A549 (cell line): ENCODE measurements at regions not wholly inside any gene's neighbourhood (a gene's known extent, or its start where the extent isn't known, plus 50 kb on each side); places are given as distances from the start of the nearest gene placed in this dataset.

Experiments used
- ATAC-seq, 2 experiments: fragments of 200-7000 bp in 1 of 2; fragments of >200 bp in 1 of 2; cut with Nextera tagmentation in 1 of 2; cut with Tn5 transposase in 1 of 2; 3 replicates each; pipeline versions ENCODE4 v1.8.0 to v1.9.1; 2018 to 2020; ENCODE audit warnings: mild to moderate bottlenecking in 1 of 2, moderate library complexity in 1 of 2
- CTCF ChIA-PET: fragments of 300-600 bp; sonication (Branson Sonifier 250); formaldehyde crosslinking; extraction: SDS; loops from one replicate; lab custom pipeline; 2021; ENCODE audit warnings: antibody characterized with exemption, inconsistent platforms; lab: Yijun Ruan, JAX
- POLR2A ChIA-PET: fragments of 350-600 bp; formaldehyde crosslinking; extraction: SDS; loops from one replicate; lab custom pipeline; 2021; ENCODE audit warnings: antibody characterized with exemption, inconsistent platforms; lab: Yijun Ruan, JAX
- DNase-seq, 2 experiments: peaks; one replicate each; pipeline versions ENCODE4 v3.0.0 to v3.0.0-alpha.2; 2011 to 2016; ENCODE audit warnings: low read depth in 1 of 2, low spot score in 1 of 2
- FAIRE-seq: peaks from 2 replicates; lab custom pipeline; 2011; peaks lifted over from hg19 to GRCh38; lab: Jason Lieb, UNC
- H3K27ac ChIP-seq, 2 experiments: fragments of >200 bp; sonication (Bioruptor Twin); formaldehyde crosslinking; 3 replicates each; pipeline ENCODE4 v1.5.1; 2016 to 2017
- H3K4me1 ChIP-seq: fragments of >200 bp; sonication (Bioruptor Twin); formaldehyde crosslinking; 3 replicates; pipeline ENCODE4 v1.6.1; 2016
- H3K4me2 ChIP-seq: fragments of >200 bp; sonication (Bioruptor Twin); formaldehyde crosslinking; 3 replicates; pipeline ENCODE4 v1.6.1; 2016
- H3K4me3 ChIP-seq: fragments of >200 bp; sonication (Bioruptor Twin); formaldehyde crosslinking; 3 replicates; pipeline ENCODE4 v1.5.1; 2016
- H3K9me3 ChIP-seq: fragments of >200 bp; sonication (Bioruptor Twin); formaldehyde crosslinking; 3 replicates; pipeline ENCODE4 v1.6.1; 2016
- ATOH8 ChIP-seq: fragments of 250-450 bp; sonication (Bioruptor Pico); IDR thresholded peaks from 2 replicates; pipeline ENCODE4 v1.5.0; 2020; ENCODE audit warnings: low read depth, mild to moderate bottlenecking, moderate library complexity
- BHLHE40 ChIP-seq: IDR thresholded peaks from 2 replicates; pipeline ENCODE4 v1.6.1; 2012; ENCODE audit warnings: low read depth, low read length, inconsistent platforms
- CBX8 ChIP-seq: fragments of 200-600 bp; sonication (generic); IDR thresholded peaks from 2 replicates; pipeline ENCODE4 v1.6.1; 2016
- CEBPB ChIP-seq, 2 experiments: fragments of >200 bp in 1 of 2; sonication (Bioruptor Twin) in 1 of 2; formaldehyde crosslinking in 1 of 2; IDR thresholded peaks; 2 replicates each; pipeline ENCODE4 v1.6.1; 2012 to 2016
- CHD2 ChIP-seq: fragments of 150-350 bp; IDR thresholded peaks from 2 replicates; pipeline ENCODE4 v1.6.1; 2014; ENCODE audit warnings: low read length; ENCODE audit not compliant: partially characterized antibody
- EHF ChIP-seq: fragments of 250-450 bp; sonication (Bioruptor Pico); IDR thresholded peaks from 2 replicates; pipeline ENCODE4 v1.5.0; 2020; ENCODE audit warnings: mild to moderate bottlenecking
- EP300 ChIP-seq, 2 experiments: fragments of >200 bp; sonication (Bioruptor Twin); formaldehyde crosslinking; IDR thresholded peaks; 2 replicates in 1 of 2; 3 replicates in 1 of 2; pipeline ENCODE4 v1.6.1; 2016 to 2017
- FOSB ChIP-seq: fragments of 250-450 bp; sonication (Bioruptor Pico); IDR thresholded peaks from 2 replicates; pipeline ENCODE4 v1.5.0; 2020; ENCODE audit warnings: mild to moderate bottlenecking, moderate library complexity
- FOSL2 ChIP-seq, 2 experiments: fragments of 450-650 bp in 1 of 2; fragments of >200 bp in 1 of 2; sonication (Bioruptor Twin) in 1 of 2; formaldehyde crosslinking; IDR thresholded peaks; 2 replicates each; pipeline versions ENCODE4 v1.5.0 to v1.6.1; 2016 to 2020; ENCODE audit warnings: mild to moderate bottlenecking in 1 of 2, moderate library complexity in 1 of 2
- FOXS1 ChIP-seq: fragments of 250-450 bp; sonication (Bioruptor Pico); IDR thresholded peaks from 2 replicates; pipeline ENCODE4 v1.5.0; 2020; ENCODE audit warnings: mild to moderate bottlenecking, moderate library complexity
- GATA3 ChIP-seq: IDR thresholded peaks from 2 replicates; pipeline ENCODE4 v1.6.1; 2012; ENCODE audit warnings: borderline replicate concordance
- HDAC2 ChIP-seq: fragments of 200-600 bp; sonication (generic); IDR thresholded peaks from 2 replicates; pipeline ENCODE4 v1.6.1; 2016
- HOXA7 ChIP-seq: fragments of 250-450 bp; sonication (Bioruptor Pico); IDR thresholded peaks from 2 replicates; pipeline ENCODE4 v1.5.0; 2020; ENCODE audit warnings: mild to moderate bottlenecking, moderate library complexity
- HOXB5 ChIP-seq: fragments of 250-450 bp; sonication (Bioruptor Pico); IDR thresholded peaks from 2 replicates; pipeline ENCODE4 v1.5.0; 2020; ENCODE audit warnings: mild to moderate bottlenecking, moderate library complexity
- JUN ChIP-seq, 2 experiments: fragments of >200 bp; sonication (Bioruptor Twin); formaldehyde crosslinking; IDR thresholded peaks; 2 replicates in 1 of 2; 3 replicates in 1 of 2; pipeline ENCODE4 v1.6.1; 2016 to 2017
- JUNB ChIP-seq: fragments of >200 bp; sonication (Bioruptor Twin); formaldehyde crosslinking; IDR thresholded peaks from 2 replicates; pipeline ENCODE4 v1.6.1; 2016
- KDM1A ChIP-seq: fragments of 200-600 bp; sonication (generic); IDR thresholded peaks from 2 replicates; pipeline ENCODE4 v1.6.1; 2016; ENCODE audit warnings: low read depth, mild to moderate bottlenecking
- KDM5A ChIP-seq: fragments of 200-600 bp; sonication (generic); IDR thresholded peaks from 2 replicates; pipeline ENCODE4 v1.6.1; 2016; ENCODE audit warnings: antibody characterized with exemption, mild to moderate bottlenecking
- NPAS2 ChIP-seq: fragments of 250-450 bp; sonication (Bioruptor Pico); IDR thresholded peaks from 2 replicates; pipeline ENCODE4 v1.8.0; 2022; ENCODE audit warnings: mild to moderate bottlenecking, moderate library complexity, borderline replicate concordance
- NR3C1 ChIP-seq: fragments of >200 bp; sonication (Bioruptor Twin); formaldehyde crosslinking; IDR thresholded peaks from 3 replicates; pipeline ENCODE4 v1.6.1; 2017
- PHF8 ChIP-seq: fragments of 200-600 bp; sonication (generic); IDR thresholded peaks from 2 replicates; pipeline ENCODE4 v1.6.1; 2016; ENCODE audit warnings: low read depth, mild to moderate bottlenecking, antibody characterized with exemption, moderate library complexity, borderline replicate concordance
- POLR2AphosphoS2 ChIP-seq: conservative IDR thresholded peaks from 2 replicates; pipeline ENCODE4 v1.6.1; 2012; ENCODE audit warnings: low read length, improper control_type of control experiment, inconsistent platforms
- RARB ChIP-seq: fragments of 250-450 bp; sonication (Bioruptor Pico); IDR thresholded peaks from 2 replicates; pipeline ENCODE4 v1.8.0; 2021; ENCODE audit warnings: mild to moderate bottlenecking, moderate library complexity
- REST ChIP-seq: fragments of 200-600 bp; sonication (generic); IDR thresholded peaks from 2 replicates; pipeline ENCODE4 v1.6.1; 2016; ENCODE audit warnings: antibody characterized with exemption, mild to moderate bottlenecking, moderate library complexity
- RNF2 ChIP-seq: fragments of 200-600 bp; sonication (generic); IDR thresholded peaks from 2 replicates; pipeline ENCODE4 v1.6.1; 2016; ENCODE audit warnings: low read depth, mild to moderate bottlenecking, antibody characterized with exemption, moderate library complexity, borderline replicate concordance
- SMC3 ChIP-seq: fragments of >200 bp; sonication (Bioruptor Twin); formaldehyde crosslinking; IDR thresholded peaks from 3 replicates; pipeline ENCODE4 v1.6.1; 2018; ENCODE audit warnings: inconsistent platforms
- TFCP2L1 ChIP-seq: fragments of 250-450 bp; sonication (Bioruptor Pico); IDR thresholded peaks from 2 replicates; pipeline ENCODE4 v1.5.0; 2021; ENCODE audit warnings: mild to moderate bottlenecking
- ZSCAN20 ChIP-seq: fragments of 250-450 bp; sonication (Bioruptor Pico); IDR thresholded peaks from 2 replicates; pipeline ENCODE4 v1.8.0; 2022; ENCODE audit warnings: mild to moderate bottlenecking, moderate library complexity
- WGBS: methylation state at CpG from one replicate; pipeline ENCODE4 v1.1.6; 2017; ENCODE audit errors: missing lambda C conversion rate; 5-methylcytosine and 5-hydroxymethylcytosine counted together
- TF ChIP-seq, protein P1 (sequence below): fragments of >200 bp; sonication (Bioruptor Twin); formaldehyde crosslinking; IDR thresholded peaks from 2 replicates; pipeline ENCODE4 v1.6.1; 2016
- TF ChIP-seq, protein P2 (sequence below): fragments of >200 bp; sonication (Bioruptor Twin); formaldehyde crosslinking; IDR thresholded peaks from 3 replicates; pipeline ENCODE4 v1.6.1; 2016
- TF ChIP-seq, protein P3 (sequence below): IDR thresholded peaks from 2 replicates; pipeline ENCODE4 v1.6.1; 2012; ENCODE audit warnings: low read depth, borderline replicate concordance

DNA sequence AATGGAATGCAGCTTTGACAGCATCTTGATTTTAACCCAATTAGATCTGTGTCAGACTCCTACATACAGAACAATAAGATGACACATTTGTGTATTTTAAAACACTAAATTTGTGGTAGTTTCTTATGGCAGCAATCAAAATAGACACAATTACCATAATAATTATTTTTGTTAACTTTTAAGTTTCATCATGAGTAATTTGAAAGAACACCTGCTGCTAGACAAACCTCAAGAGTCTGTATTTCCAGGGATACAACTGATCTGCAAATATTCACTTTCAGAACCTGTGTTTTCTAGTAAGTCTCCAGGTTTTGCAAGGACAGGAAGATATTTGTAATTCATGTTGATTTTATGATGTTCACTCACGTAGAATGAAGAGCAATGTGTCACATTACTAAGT is 736.8 kb downstream of the DIPK2A start:
- ChIA-PET CTCF (no interaction called here), POLR2A (no interaction called here)
- TF ChIP-seq, protein P1, sequence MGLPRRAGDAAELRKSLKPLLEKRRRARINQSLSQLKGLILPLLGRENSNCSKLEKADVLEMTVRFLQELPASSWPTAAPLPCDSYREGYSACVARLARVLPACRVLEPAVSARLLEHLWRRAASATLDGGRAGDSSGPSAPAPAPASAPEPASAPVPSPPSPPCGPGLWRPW, result no peak
- TF ChIP-seq CEBPB (IDR thresholded peaks at IDR 0.05) (no peak), EP300 (IDR thresholded peaks at IDR 0.05) (no peak), BHLHE40 (no peak), RNF2 (no peak), EHF (CRISPR knock-in tag) (no peak), FOXS1 (no peak), FOSL2 (IDR thresholded peaks at IDR 0.05) (no peak), FOSL2 (CRISPR knock-in tag; IDR thresholded peaks at IDR 0.05) (no peak), ATOH8 (CRISPR knock-in tag) (no peak), ZSCAN20 (CRISPR knock-in tag) (no peak)
- TF ChIP-seq, protein P2, sequence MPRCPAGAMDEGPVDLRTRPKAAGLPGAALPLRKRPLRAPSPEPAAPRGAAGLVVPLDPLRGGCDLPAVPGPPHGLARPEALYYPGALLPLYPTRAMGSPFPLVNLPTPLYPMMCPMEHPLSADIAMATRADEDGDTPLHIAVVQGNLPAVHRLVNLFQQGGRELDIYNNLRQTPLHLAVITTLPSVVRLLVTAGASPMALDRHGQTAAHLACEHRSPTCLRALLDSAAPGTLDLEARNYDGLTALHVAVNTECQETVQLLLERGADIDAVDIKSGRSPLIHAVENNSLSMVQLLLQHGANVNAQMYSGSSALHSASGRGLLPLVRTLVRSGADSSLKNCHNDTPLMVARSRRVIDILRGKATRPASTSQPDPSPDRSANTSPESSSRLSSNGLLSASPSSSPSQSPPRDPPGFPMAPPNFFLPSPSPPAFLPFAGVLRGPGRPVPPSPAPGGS, result no peak
- TF ChIP-seq, all 56 proteins: peak for 0
- H3K9me3 ChIP-seq, result no peaks in the 10 kb centered on the region; the same call in 2 of the 3 replicates
- WGBS, result 6% methylated on average over 1 of the region's 1 CpG
- ATAC-seq (no peak), DNase-seq (no peak), FAIRE-seq (no peak)
- no peaks in the 10 kb centered on the region for H3K4me1 ChIP-seq
- no peak overlapping the region for H3K27ac ChIP-seq
- no peak overlapping the region for H3K4me3 ChIP-seq
- H3K4me2 ChIP-seq, result no peak overlapping the region

DNA sequence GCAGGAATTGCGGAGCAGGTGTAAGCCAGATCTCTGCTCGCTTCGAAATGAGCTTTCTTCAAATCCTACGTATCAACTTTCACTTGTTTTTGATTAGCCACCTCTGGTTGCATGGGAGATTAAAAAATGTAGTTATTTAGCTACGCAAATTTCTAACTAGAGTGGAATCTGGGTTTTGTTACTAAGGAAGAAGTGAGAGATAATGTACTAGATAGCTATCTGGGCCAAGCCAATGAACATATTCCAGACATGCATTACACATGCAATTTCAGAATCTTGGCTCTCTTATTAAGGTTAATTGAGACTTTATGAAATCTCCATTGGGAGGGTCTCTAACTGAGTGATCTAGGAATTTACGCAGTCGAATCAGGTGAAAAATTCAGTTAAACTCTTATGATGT is 765.7 kb downstream of the DIPK2A start:
- 46% methylated on average over 7 of the region's 7 CpGs for WGBS
- no peak for TF ChIP-seq ATOH8 (CRISPR knock-in tag)
- no peak for TF ChIP-seq HOXA7 (CRISPR knock-in tag)
- TF ChIP-seq JUNB, result no peak
- TF ChIP-seq JUN (IDR thresholded peaks at IDR 0.05), result no peak
- no peak for TF ChIP-seq GATA3
- no peak for TF ChIP-seq HDAC2
- TF ChIP-seq RARB (CRISPR knock-in tag), result no peak
- no peak for TF ChIP-seq HOXB5 (CRISPR knock-in tag)
- no peak for TF ChIP-seq FOXS1
- TF ChIP-seq PHF8, result no peak
- no peak for TF ChIP-seq RNF2
- TF ChIP-seq NR3C1, result no peak
- TF ChIP-seq KDM1A, result no peak
- TF ChIP-seq CHD2, result no peak
- TF ChIP-seq FOSB (CRISPR knock-in tag), result no peak
- POLR2A ChIA-PET, result no interaction called here
- H3K9me3 ChIP-seq, result no peaks in the 10 kb centered on the region
- DNase-seq, result no peak
- CTCF ChIA-PET, result no interaction called here
- no peak for FAIRE-seq
- no peaks in the 10 kb centered on the region for H3K4me1 ChIP-seq
- H3K4me2 ChIP-seq, result no peak overlapping the region
- no peak overlapping the region for H3K27ac ChIP-seq
- ATAC-seq, result no peak
- H3K4me3 ChIP-seq, result no peak overlapping the region

- no peaks in the 10 kb centered on the region for H3K4me1 ChIP-seq
- ATAC-seq (no peak), FAIRE-seq (no peak), DNase-seq (no peak)
- CTCF ChIA-PET, result no interaction called here
- H3K4me2 ChIP-seq, result no peak overlapping the region
- H3K4me3 ChIP-seq, result no peak overlapping the region
- POLR2A ChIA-PET, result no interaction called here
- H3K27ac ChIP-seq, result no peak overlapping the region
- WGBS, result 42% methylated on average over 1 of the region's 1 CpG
- H3K9me3 ChIP-seq, result no peaks in the 10 kb centered on the region
- TF ChIP-seq SMC3 (no peak), REST (no peak), POLR2AphosphoS2 (no peak), CBX8 (no peak), NPAS2 (CRISPR knock-in tag) (no peak), TFCP2L1 (CRISPR knock-in tag) (no peak), KDM5A (no peak)
- TF ChIP-seq, protein P3, sequence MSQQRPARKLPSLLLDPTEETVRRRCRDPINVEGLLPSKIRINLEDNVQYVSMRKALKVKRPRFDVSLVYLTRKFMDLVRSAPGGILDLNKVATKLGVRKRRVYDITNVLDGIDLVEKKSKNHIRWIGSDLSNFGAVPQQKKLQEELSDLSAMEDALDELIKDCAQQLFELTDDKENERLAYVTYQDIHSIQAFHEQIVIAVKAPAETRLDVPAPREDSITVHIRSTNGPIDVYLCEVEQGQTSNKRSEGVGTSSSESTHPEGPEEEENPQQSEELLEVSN, result no peak
These were observed 771.6 kb downstream of the DIPK2A start for GRCh38 chr3:144743225-144743668.
